ENCODE measurements at regions not wholly inside any gene's neighbourhood (a gene's known extent, or its start where the extent isn't known, plus 50 kb on each side); places are given as distances from the start of the nearest gene placed in this dataset.

DNA sequence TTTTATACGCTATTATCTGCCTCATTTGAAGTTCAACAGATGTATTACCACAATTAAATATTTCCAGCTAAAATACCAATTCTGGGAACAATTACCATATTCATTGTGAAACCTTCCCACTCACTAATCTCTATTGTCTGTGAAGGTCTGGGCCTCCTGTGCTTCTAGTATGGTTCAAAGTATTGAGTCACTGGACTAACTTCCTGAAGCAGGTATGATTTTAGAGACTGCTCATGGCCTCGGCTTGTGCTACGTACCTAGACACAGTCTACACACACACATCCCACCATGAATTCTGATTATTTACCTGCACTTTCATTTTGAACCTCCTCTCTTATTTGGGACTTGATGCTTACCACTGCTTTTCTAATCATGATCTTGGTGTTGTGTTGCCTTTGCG lies 180.7 kb upstream of the EPHA4 start:
- H3K9ac ChIP-seq (ENCODE audit: insufficient read depth in 1 of 2, low read length in 2 of 2): no peak overlapping the region
- H3K36me3 ChIP-seq (ENCODE audit: control insufficient read depth in 4 of 4, insufficient read depth in 4 of 4, low read length in 4 of 4): no peaks in the 10 kb centered on the region
- no peaks in the 10 kb centered on the region for H3K27me3 ChIP-seq (ENCODE audit: control insufficient read depth in 3 of 3, insufficient read depth in 3 of 3, low read length in 2 of 3)
- WGBS, 2 donors: 90 to 92% methylated on average over 4 of the region's 4 CpGs
- ATAC-seq (ENCODE audit: insufficient read depth, low FRiP score): no peak
- no peak overlapping the region for H3K27ac ChIP-seq (ENCODE audit: low read depth in 1 of 2, low read length in 1 of 2)
- TF ChIP-seq, protein P1, sequence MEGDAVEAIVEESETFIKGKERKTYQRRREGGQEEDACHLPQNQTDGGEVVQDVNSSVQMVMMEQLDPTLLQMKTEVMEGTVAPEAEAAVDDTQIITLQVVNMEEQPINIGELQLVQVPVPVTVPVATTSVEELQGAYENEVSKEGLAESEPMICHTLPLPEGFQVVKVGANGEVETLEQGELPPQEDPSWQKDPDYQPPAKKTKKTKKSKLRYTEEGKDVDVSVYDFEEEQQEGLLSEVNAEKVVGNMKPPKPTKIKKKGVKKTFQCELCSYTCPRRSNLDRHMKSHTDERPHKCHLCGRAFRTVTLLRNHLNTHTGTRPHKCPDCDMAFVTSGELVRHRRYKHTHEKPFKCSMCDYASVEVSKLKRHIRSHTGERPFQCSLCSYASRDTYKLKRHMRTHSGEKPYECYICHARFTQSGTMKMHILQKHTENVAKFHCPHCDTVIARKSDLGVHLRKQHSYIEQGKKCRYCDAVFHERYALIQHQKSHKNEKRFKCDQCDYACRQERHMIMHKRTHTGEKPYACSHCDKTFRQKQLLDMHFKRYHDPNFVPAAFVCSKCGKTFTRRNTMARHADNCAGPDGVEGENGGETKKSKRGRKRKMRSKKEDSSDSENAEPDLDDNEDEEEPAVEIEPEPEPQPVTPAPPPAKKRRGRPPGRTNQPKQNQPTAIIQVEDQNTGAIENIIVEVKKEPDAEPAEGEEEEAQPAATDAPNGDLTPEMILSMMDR (IDR thresholded peaks at IDR 0.05; ENCODE audit: control extremely low read depth, extremely low read depth): no peak
- H3K4me3 ChIP-seq: no peak overlapping the region
- H3K9me3 ChIP-seq (ENCODE audit: control insufficient read depth in 4 of 4, insufficient read depth in 3 of 4, low read length in 3 of 4): peaks cover 0 to 2% (median 0%) of the 10 kb centered on the region in 4 donors
- no peaks in the 10 kb centered on the region for H3K4me1 ChIP-seq (ENCODE audit: control insufficient read depth in 5 of 5, insufficient read depth in 5 of 5, low read length in 5 of 5)
- no peak for DNase-seq

DNA sequence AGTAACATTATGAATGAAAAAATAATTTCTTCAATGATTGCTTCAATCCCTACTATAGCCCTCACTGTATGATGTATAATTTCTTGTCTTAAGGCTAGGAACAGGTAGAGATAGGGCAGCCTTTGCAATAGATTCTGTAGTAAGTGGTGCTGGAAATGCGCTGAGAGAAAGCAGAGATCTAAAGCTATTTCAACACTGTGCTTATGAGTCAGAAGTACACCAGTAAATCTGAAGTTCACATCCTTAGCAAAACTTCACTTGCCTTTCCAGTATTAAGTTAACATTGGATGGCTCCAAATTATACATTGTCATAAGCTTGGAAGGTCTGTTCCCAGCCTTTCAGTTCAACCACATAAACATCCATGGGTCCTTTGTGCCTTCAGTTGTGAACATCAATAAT lies 178.2 kb upstream of the EPHA4 start:
- WGBS, 2 donors: 93 to 100% methylated on average over 1 of the region's 1 CpG

DNA sequence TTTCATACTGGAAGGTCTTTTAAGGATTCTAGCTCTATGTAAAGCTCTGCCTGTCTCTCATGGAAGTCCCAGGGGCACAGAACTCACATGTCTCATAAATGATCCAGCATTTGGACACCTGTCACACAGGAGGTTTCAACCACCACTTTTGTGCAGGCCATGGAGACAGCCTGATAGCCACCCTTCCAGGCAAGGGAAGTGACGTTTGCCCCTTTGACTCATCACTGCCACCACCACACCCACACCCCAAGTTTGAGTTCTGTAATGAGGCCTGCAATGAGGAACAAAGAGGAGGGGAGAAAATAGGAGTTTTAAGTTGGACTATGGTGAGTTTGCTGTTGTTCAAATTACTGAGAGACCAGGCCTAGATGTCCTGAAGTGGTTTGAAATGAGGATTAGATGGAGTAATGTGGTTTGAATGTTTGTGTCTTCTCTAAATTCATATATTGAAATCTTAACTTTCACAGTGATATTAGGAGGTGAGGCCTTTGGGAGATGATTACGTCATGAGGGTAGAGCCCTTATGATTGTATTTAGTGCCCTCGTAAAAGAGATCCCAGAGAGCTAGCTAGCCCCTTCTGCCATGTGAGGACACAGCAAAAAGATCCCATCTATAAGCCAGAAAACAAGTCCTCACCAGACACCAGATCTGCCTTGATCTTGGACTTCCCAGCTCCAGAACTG lies 175.3 kb upstream of the EPHA4 start:
- Histone ChIP-seq H3K9ac (ENCODE audit: insufficient read depth in 1 of 2, low read length in 2 of 2) (no peak overlapping the region), H3K4me3 (no peak overlapping the region), H3K9me3 (ENCODE audit: control insufficient read depth in 4 of 4, insufficient read depth in 3 of 4, low read length in 3 of 4) (peaks cover 0 to 2% (median 0%) of the 10 kb centered on the region in 4 donors), H3K27me3 (ENCODE audit: control insufficient read depth in 3 of 3, insufficient read depth in 3 of 3, low read length in 2 of 3) (no peaks in the 10 kb centered on the region), H3K27ac (ENCODE audit: low read depth in 1 of 2, low read length in 1 of 2) (no peak overlapping the region), H3K4me1 (ENCODE audit: control insufficient read depth in 5 of 5, insufficient read depth in 5 of 5, low read length in 5 of 5) (no peaks in the 10 kb centered on the region), H3K36me3 (ENCODE audit: control insufficient read depth in 4 of 4, insufficient read depth in 4 of 4, low read length in 4 of 4) (no peaks in the 10 kb centered on the region)
- ATAC-seq (ENCODE audit: insufficient read depth, low FRiP score): no peak
- TF ChIP-seq, protein P1 (IDR thresholded peaks at IDR 0.05; ENCODE audit: control extremely low read depth, extremely low read depth): no peak
- WGBS, 2 donors: 85 to 88% methylated on average over 3 of the region's 3 CpGs
- DNase-seq: no peak

More for the DNA sequence above, 178.2 kb upstream of the EPHA4 start:
- no peak overlapping the region for H3K27ac ChIP-seq (ENCODE audit: low read depth in 1 of 2, low read length in 1 of 2)
- no peak overlapping the region for H3K4me3 ChIP-seq
- peaks cover 0 to 2% (median 0%) of the 10 kb centered on the region in 4 donors for H3K9me3 ChIP-seq (ENCODE audit: control insufficient read depth in 4 of 4, insufficient read depth in 3 of 4, low read length in 3 of 4)
- no peaks in the 10 kb centered on the region for H3K27me3 ChIP-seq (ENCODE audit: control insufficient read depth in 3 of 3, insufficient read depth in 3 of 3, low read length in 2 of 3)
- ATAC-seq (ENCODE audit: insufficient read depth, low FRiP score) (no peak), DNase-seq (no peak)
- no peaks in the 10 kb centered on the region for H3K36me3 ChIP-seq (ENCODE audit: control insufficient read depth in 4 of 4, insufficient read depth in 4 of 4, low read length in 4 of 4)
- H3K9ac ChIP-seq (ENCODE audit: insufficient read depth in 1 of 2, low read length in 2 of 2): no peak overlapping the region
- TF ChIP-seq, protein P1 (IDR thresholded peaks at IDR 0.05; ENCODE audit: control extremely low read depth, extremely low read depth): no peak
- H3K4me1 ChIP-seq (ENCODE audit: control insufficient read depth in 5 of 5, insufficient read depth in 5 of 5, low read length in 5 of 5): no peaks in the 10 kb centered on the region

Measured in lung (tissue), 11 donors.